ENCODE measurements at regions not wholly inside any gene's neighbourhood (a gene's known extent, or its start where the extent isn't known, plus 50 kb on each side); places are given as distances from the start of the nearest gene placed in this dataset.

- Mint-ChIP-seq H3K36me3 (ENCODE audit: insufficient read depth) (no peaks in the 10 kb centered on the region), H3K9me3 (ENCODE audit: low read depth) (no peaks in the 10 kb centered on the region), H3K27ac (no peak overlapping the region), H3K27me3 (no peaks in the 10 kb centered on the region), H3K4me1 (ENCODE audit: low read depth) (peaks cover 2% of the 10 kb centered on the region), H3K4me3 (ENCODE audit: low read depth) (no peak overlapping the region)
- no peak for TF ChIP-seq CTCF (IDR thresholded peaks at IDR 0.05; ENCODE audit: unreplicated experiment)
- no peak for DNase-seq (ENCODE audit: low spot score, unreplicated experiment)
These were observed 1221.7 kb upstream of the ZEB2 start for GRCh38 chr2:145741636-145742035.

GRCh38 chr2:145741181-145741580 lies 1221.3 kb upstream of the ZEB2 start:
- DNase-seq (ENCODE audit: low spot score, unreplicated experiment): no peak
- H3K4me1 Mint-ChIP-seq (ENCODE audit: low read depth): peaks cover 2% of the 10 kb centered on the region
- no peaks in the 10 kb centered on the region for H3K27me3 Mint-ChIP-seq
- H3K36me3 Mint-ChIP-seq (ENCODE audit: insufficient read depth): no peaks in the 10 kb centered on the region
- no peaks in the 10 kb centered on the region for H3K9me3 Mint-ChIP-seq (ENCODE audit: low read depth)
- no peak overlapping the region for H3K4me3 Mint-ChIP-seq (ENCODE audit: low read depth)
- TF ChIP-seq CTCF (IDR thresholded peaks at IDR 0.05; ENCODE audit: unreplicated experiment): no peak
- H3K27ac Mint-ChIP-seq: no peak overlapping the region

- H3K4me1 Mint-ChIP-seq (ENCODE audit: low read depth): peaks cover 3% of the 10 kb centered on the region
- TF ChIP-seq CTCF (IDR thresholded peaks at IDR 0.05; ENCODE audit: unreplicated experiment): no peak
- no peaks in the 10 kb centered on the region for H3K36me3 Mint-ChIP-seq (ENCODE audit: insufficient read depth)
- no peak overlapping the region for H3K4me3 Mint-ChIP-seq (ENCODE audit: low read depth)
- H3K9me3 Mint-ChIP-seq (ENCODE audit: low read depth): no peaks in the 10 kb centered on the region
- no peak overlapping the region for H3K27ac Mint-ChIP-seq
- DNase-seq (ENCODE audit: low spot score, unreplicated experiment): no peak
- no peaks in the 10 kb centered on the region for H3K27me3 Mint-ChIP-seq
These were observed 1220.4 kb upstream of the ZEB2 start for GRCh38 chr2:145740302-145740701.

- H3K27ac Mint-ChIP-seq: no peak overlapping the region
- no peak for DNase-seq (ENCODE audit: low spot score, unreplicated experiment)
- H3K27me3 Mint-ChIP-seq: no peaks in the 10 kb centered on the region
- no peaks in the 10 kb centered on the region for H3K9me3 Mint-ChIP-seq (ENCODE audit: low read depth)
- peaks cover 3% of the 10 kb centered on the region for H3K4me1 Mint-ChIP-seq (ENCODE audit: low read depth)
- H3K36me3 Mint-ChIP-seq (ENCODE audit: insufficient read depth): no peaks in the 10 kb centered on the region
- TF ChIP-seq CTCF (IDR thresholded peaks at IDR 0.05; ENCODE audit: unreplicated experiment): no peak
- H3K4me3 Mint-ChIP-seq (ENCODE audit: low read depth): no peak overlapping the region
These were observed 1219.8 kb upstream of the ZEB2 start for GRCh38 chr2:145739681-145740080.

- Mint-ChIP-seq H3K27ac (no peak overlapping the region), H3K9me3 (ENCODE audit: low read depth) (no peaks in the 10 kb centered on the region), H3K4me1 (ENCODE audit: low read depth) (peaks cover 3% of the 10 kb centered on the region), H3K36me3 (ENCODE audit: insufficient read depth) (no peaks in the 10 kb centered on the region), H3K4me3 (ENCODE audit: low read depth) (no peak overlapping the region), H3K27me3 (no peaks in the 10 kb centered on the region)
- no peak for TF ChIP-seq CTCF (IDR thresholded peaks at IDR 0.05; ENCODE audit: unreplicated experiment)
- no peak for DNase-seq (ENCODE audit: low spot score, unreplicated experiment)
These were observed 1217.0 kb upstream of the ZEB2 start for GRCh38 chr2:145736871-145737270.

All from progenitor cell of endocrine pancreas (in vitro differentiated cells).